HEK293 (cell line): ENCODE measurements at regions not wholly inside any gene's neighbourhood (a gene's known extent, or its start where the extent isn't known, plus 50 kb on each side); places are given as distances from the start of the nearest gene placed in this dataset.

Source experiments
- CTCF ChIA-PET: fragments of 350-600 bp; formaldehyde crosslinking; extraction: SDS; loops from one replicate; lab custom pipeline; 2021; ENCODE audit warnings: antibody characterized with exemption; lab: Yijun Ruan, JAX
- POLR2A ChIA-PET: fragments of 300-600 bp; formaldehyde crosslinking; extraction: SDS; loops from one replicate; lab custom pipeline; 2020; ENCODE audit warnings: antibody characterized with exemption, inconsistent platforms; lab: Yijun Ruan, JAX
- H3K27ac ChIP-seq: fragments of 200-500 bp; sonication (Bioruptor generic); 2 replicates; pipeline ENCODE4 v1.5.1; 2014; ENCODE audit warnings: low read depth, low read length, control low read depth, inconsistent platforms; ENCODE audit errors: extremely low read depth
- H3K36me3 ChIP-seq, 2 experiments: fragments of 200-500 bp in 1 of 2; sonication (Bioruptor generic) in 1 of 2; 1 replicate in 1 of 2; 2 replicates in 1 of 2; pipeline ENCODE4 v1.5.1; 2014 to 2017; ENCODE audit warnings: inconsistent platforms in 2 of 2, low read length in 2 of 2; ENCODE audit not compliant: control insufficient read depth in 2 of 2, insufficient read depth in 1 of 2
- H3K4me1 ChIP-seq: fragments of 200-500 bp; sonication (Bioruptor generic); 2 replicates; pipeline ENCODE4 v1.5.1; 2014; ENCODE audit warnings: mild to moderate bottlenecking, low read length, inconsistent platforms; ENCODE audit not compliant: control insufficient read depth, insufficient read depth
- H3K4me3 ChIP-seq: 2 replicates; pipeline ENCODE4 v1.5.1; 2011; ENCODE audit warnings: low read depth, mild to moderate bottlenecking, control low read depth, low read length, moderate library complexity
- H3K9me3 ChIP-seq: fragments of 200-500 bp; sonication (Bioruptor generic); 2 replicates; pipeline ENCODE4 v1.5.1; 2014; ENCODE audit warnings: low read depth, low read length, inconsistent platforms; ENCODE audit not compliant: control insufficient read depth, insufficient read depth
- BCL11B ChIP-seq: fragments of 450-650 bp; formaldehyde crosslinking; IDR thresholded peaks from 2 replicates; pipeline ENCODE4 v1.5.1; 2016; ENCODE audit warnings: low read depth, missing biosample characterization, missing genetic modification characterization
- HOXA7 ChIP-seq: sonication (generic); formaldehyde crosslinking; IDR thresholded peaks from 2 replicates; pipeline ENCODE4 v1.8.1; 2022; ENCODE audit warnings: missing genetic modification reagents, borderline replicate concordance
- KLF1 ChIP-seq: fragments of 450-650 bp; formaldehyde crosslinking; IDR thresholded peaks from 2 replicates; pipeline ENCODE4 v1.5.1; 2016; ENCODE audit warnings: missing biosample characterization, missing genetic modification characterization
- OSR2 ChIP-seq: fragments of 450-650 bp; formaldehyde crosslinking; IDR thresholded peaks from 2 replicates; pipeline ENCODE4 v1.5.1; 2016; ENCODE audit warnings: missing biosample characterization, missing genetic modification characterization
- PATZ1 ChIP-seq: fragments of 450-650 bp; formaldehyde crosslinking; IDR thresholded peaks from 2 replicates; pipeline ENCODE4 v1.5.1; 2016; ENCODE audit warnings: missing biosample characterization, missing genetic modification characterization
- SALL2 ChIP-seq: fragments of 450-650 bp; formaldehyde crosslinking; IDR thresholded peaks from 2 replicates; pipeline ENCODE4 v1.5.0; 2017; ENCODE audit warnings: missing biosample characterization, mild to moderate bottlenecking, missing genetic modification characterization, borderline replicate concordance
- SCRT2 ChIP-seq: fragments of 450-650 bp; formaldehyde crosslinking; IDR thresholded peaks from 2 replicates; pipeline ENCODE4 v1.5.1; 2016; ENCODE audit warnings: missing biosample characterization, missing genetic modification characterization
- YY1 ChIP-seq: fragments of 450-650 bp; formaldehyde crosslinking; IDR thresholded peaks from 2 replicates; pipeline ENCODE4 v1.5.1; 2018; ENCODE audit warnings: missing biosample characterization, missing genetic modification characterization
- YY2 ChIP-seq: fragments of 450-650 bp; formaldehyde crosslinking; IDR thresholded peaks from 2 replicates; pipeline ENCODE4 v1.5.1; 2016; ENCODE audit warnings: missing biosample characterization, missing genetic modification characterization
- ZBTB17 ChIP-seq: fragments of 450-650 bp; formaldehyde crosslinking; IDR thresholded peaks from 2 replicates; pipeline ENCODE4 v1.5.1; 2016; ENCODE audit warnings: missing biosample characterization, missing genetic modification characterization
- ZBTB44 ChIP-seq: fragments of 450-650 bp; IDR thresholded peaks from 2 replicates; pipeline ENCODE4 v1.5.1; 2018; ENCODE audit warnings: missing biosample characterization, mild to moderate bottlenecking, missing genetic modification characterization
- ZFP3 ChIP-seq: fragments of 450-650 bp; formaldehyde crosslinking; IDR thresholded peaks from 2 replicates; pipeline ENCODE4 v1.5.1; 2016; ENCODE audit warnings: low read depth, missing biosample characterization, missing genetic modification characterization
- ZNF112 ChIP-seq: fragments of 450-650 bp; formaldehyde crosslinking; IDR thresholded peaks from 2 replicates; pipeline ENCODE4 v1.5.0; 2017; ENCODE audit warnings: missing biosample characterization, missing genetic modification characterization
- ZNF114 ChIP-seq: fragments of 450-650 bp; formaldehyde crosslinking; IDR thresholded peaks from 2 replicates; pipeline ENCODE4 v1.5.0; 2017; ENCODE audit warnings: missing biosample characterization, missing genetic modification characterization
- ZNF18 ChIP-seq: fragments of 450-650 bp; formaldehyde crosslinking; IDR thresholded peaks from 2 replicates; pipeline ENCODE4 v1.5.1; 2016; ENCODE audit warnings: missing biosample characterization, missing genetic modification characterization
- ZNF202 ChIP-seq: fragments of 450-650 bp; formaldehyde crosslinking; IDR thresholded peaks from 2 replicates; pipeline ENCODE4 v1.5.1; 2016; ENCODE audit warnings: missing biosample characterization, missing genetic modification characterization, borderline replicate concordance
- ZNF292 ChIP-seq: fragments of 450-650 bp; formaldehyde crosslinking; IDR thresholded peaks from 2 replicates; pipeline ENCODE4 v1.5.1; 2016; ENCODE audit warnings: low read depth, missing biosample characterization, missing genetic modification characterization, borderline replicate concordance
- ZNF324 ChIP-seq: fragments of 450-650 bp; formaldehyde crosslinking; IDR thresholded peaks from 2 replicates; pipeline ENCODE4 v1.5.1; 2016; ENCODE audit warnings: missing biosample characterization, missing genetic modification characterization
- ZNF335 ChIP-seq: fragments of 450-650 bp; formaldehyde crosslinking; conservative IDR thresholded peaks from 2 replicates; pipeline ENCODE4 v1.5.1; 2016; ENCODE audit warnings: missing biosample characterization, missing genetic modification characterization
- ZNF350 ChIP-seq: fragments of 450-650 bp; formaldehyde crosslinking; IDR thresholded peaks from 2 replicates; pipeline ENCODE4 v1.5.0; 2017; ENCODE audit warnings: missing biosample characterization, mild to moderate bottlenecking, missing genetic modification characterization
- ZNF37A ChIP-seq: fragments of 450-650 bp; IDR thresholded peaks from 2 replicates; pipeline ENCODE4 v1.5.1; 2018; ENCODE audit warnings: missing biosample characterization, missing genetic modification characterization
- ZNF394 ChIP-seq: fragments of 450-650 bp; formaldehyde crosslinking; IDR thresholded peaks from 2 replicates; pipeline ENCODE4 v1.5.1; 2016; ENCODE audit warnings: missing biosample characterization, missing genetic modification characterization, mild to moderate bottlenecking, moderate library complexity, borderline replicate concordance
- ZNF416 ChIP-seq: fragments of 450-650 bp; formaldehyde crosslinking; IDR thresholded peaks from 2 replicates; pipeline ENCODE4 v1.5.1; 2016; ENCODE audit warnings: missing biosample characterization, missing genetic modification characterization
- ZNF449 ChIP-seq: fragments of 450-650 bp; formaldehyde crosslinking; IDR thresholded peaks from 2 replicates; pipeline ENCODE4 v1.5.1; 2017; ENCODE audit warnings: missing biosample characterization, mild to moderate bottlenecking, missing genetic modification characterization, moderate library complexity
- ZNF654 ChIP-seq: fragments of 450-650 bp; formaldehyde crosslinking; IDR thresholded peaks from 2 replicates; pipeline ENCODE4 v1.5.1; 2016; ENCODE audit warnings: low read depth, missing biosample characterization, missing genetic modification characterization
- ZNF692 ChIP-seq: fragments of 450-650 bp; formaldehyde crosslinking; IDR thresholded peaks from 2 replicates; pipeline ENCODE4 v1.5.1; 2016; ENCODE audit warnings: missing biosample characterization, missing genetic modification characterization
- ZNF76 ChIP-seq: fragments of 450-650 bp; formaldehyde crosslinking; IDR thresholded peaks from 2 replicates; pipeline ENCODE4; 2016; ENCODE audit warnings: low read depth, missing biosample characterization, missing genetic modification characterization, borderline replicate concordance
- ZNF768 ChIP-seq: fragments of 450-650 bp; formaldehyde crosslinking; IDR thresholded peaks from 2 replicates; pipeline ENCODE4 v1.5.1; 2018; ENCODE audit warnings: missing biosample characterization, mild to moderate bottlenecking, missing genetic modification characterization
- ZSCAN30 ChIP-seq: fragments of 450-650 bp; IDR thresholded peaks from 2 replicates; pipeline ENCODE4 v1.5.1; 2018; ENCODE audit warnings: missing biosample characterization, mild to moderate bottlenecking, missing genetic modification characterization, moderate library complexity

GRCh38 chr14:71586131-71586897 lies 345.9 kb upstream of the RGS6 start:
- peaks cover 15% of the 10 kb centered on the region for H3K4me1 ChIP-seq
- POLR2A ChIA-PET: no interaction called here
- H3K27ac ChIP-seq: no peak overlapping the region
- H3K9me3 ChIP-seq: no peaks in the 10 kb centered on the region
- CTCF ChIA-PET: no interaction called here
- no peak overlapping the region for H3K4me3 ChIP-seq
- TF ChIP-seq ZNF654 (tag by site-specific recombination): no peak
- no peak for TF ChIP-seq YY1 (tag by site-specific recombination)
- TF ChIP-seq ZNF114: no peak
- 0 out of 2 replicates have a peak, but pooled peaks have one; percentile 2 for TF ChIP-seq SCRT2
- TF ChIP-seq ZNF416: no peak
- TF ChIP-seq ZNF112: no peak
- TF ChIP-seq ZFP3 (tag by site-specific recombination): no peak
- TF ChIP-seq ZNF768 (tag by site-specific recombination): no peak
- no peak for TF ChIP-seq SALL2
- TF ChIP-seq ZBTB44 (tag by site-specific recombination): 0 out of 2 replicates have a peak, but pooled peaks have one; percentile 13
- TF ChIP-seq ZNF202 (tag by site-specific recombination): no peak
- TF ChIP-seq ZNF18 (tag by site-specific recombination): no peak
- TF ChIP-seq ZNF692 (tag by site-specific recombination): no peak
- TF ChIP-seq, all 188 proteins: peak for 2
- no peaks in the 10 kb centered on the region for H3K36me3 ChIP-seq

- POLR2A ChIA-PET: no interaction called here
- no peak overlapping the region for H3K4me3 ChIP-seq
- no peaks in the 10 kb centered on the region for H3K36me3 ChIP-seq
- H3K27ac ChIP-seq: no peak overlapping the region
- peaks cover 20% of the 10 kb centered on the region for H3K4me1 ChIP-seq
- CTCF ChIA-PET: interaction anchor here (0.6 kb wide), 1 partner anchor 266 kb away, joined by 5 read pairs; no protein-coding TSS in a partner anchor
- H3K9me3 ChIP-seq: no peaks in the 10 kb centered on the region
- TF ChIP-seq ZNF335 (tag by site-specific recombination) (no peak), ZNF350 (no peak), OSR2 (tag by site-specific recombination) (no peak), ZNF292 (tag by site-specific recombination) (no peak), PATZ1 (tag by site-specific recombination) (no peak), ZSCAN30 (no peak), ZNF324 (no peak), ZNF449 (tag by site-specific recombination) (no peak), ZNF394 (tag by site-specific recombination) (no peak), ZBTB17 (no peak), YY2 (tag by site-specific recombination) (no peak), HOXA7 (CRISPR knock-in tag) (no peak), ZNF37A (tag by site-specific recombination) (no peak), ZNF76 (no peak), BCL11B (no peak), KLF1 (tag by site-specific recombination) (no peak)
Measured at GRCh38 chr14:71588028-71588427, 344.2 kb upstream of the RGS6 start.
